Central memory CD4-positive, alpha-beta T cell (primary cell): ENCODE measurements at regions not wholly inside any gene's neighbourhood (a gene's known extent, or its start where the extent isn't known, plus 50 kb on each side); places are given as distances from the start of the nearest gene placed in this dataset.

Source experiments
- DNase-seq: peaks from one replicate; pipeline ENCODE4 v3.0.0; 2022

DNA sequence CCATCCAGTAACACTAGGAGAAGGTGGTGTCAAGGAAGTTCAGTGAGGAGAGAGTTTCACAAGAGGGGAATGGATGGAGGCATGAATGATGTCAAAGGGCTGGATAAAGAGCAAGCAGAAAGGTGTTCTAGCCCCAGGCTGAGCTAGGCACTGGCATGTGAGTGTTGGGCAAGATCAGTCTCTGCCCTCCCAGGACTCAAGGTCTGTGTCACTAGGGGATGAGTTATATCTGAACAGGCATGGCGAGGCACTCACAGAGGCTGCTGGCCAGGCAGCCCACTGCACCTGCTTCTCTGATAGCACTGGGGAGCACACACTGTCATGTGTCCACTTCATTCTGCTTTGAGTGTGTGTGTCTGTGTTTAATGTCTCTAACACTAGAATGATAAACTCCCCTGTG lies 903.8 kb downstream of the BCL11B start:
- no peak for DNase-seq

- no peak for DNase-seq
Measured at GRCh38 chr14:98368916-98369315, 903.1 kb downstream of the BCL11B start.

- DNase-seq = no peak
Measured at GRCh38 chr14:98369344-98369743, 902.7 kb downstream of the BCL11B start.

DNA sequence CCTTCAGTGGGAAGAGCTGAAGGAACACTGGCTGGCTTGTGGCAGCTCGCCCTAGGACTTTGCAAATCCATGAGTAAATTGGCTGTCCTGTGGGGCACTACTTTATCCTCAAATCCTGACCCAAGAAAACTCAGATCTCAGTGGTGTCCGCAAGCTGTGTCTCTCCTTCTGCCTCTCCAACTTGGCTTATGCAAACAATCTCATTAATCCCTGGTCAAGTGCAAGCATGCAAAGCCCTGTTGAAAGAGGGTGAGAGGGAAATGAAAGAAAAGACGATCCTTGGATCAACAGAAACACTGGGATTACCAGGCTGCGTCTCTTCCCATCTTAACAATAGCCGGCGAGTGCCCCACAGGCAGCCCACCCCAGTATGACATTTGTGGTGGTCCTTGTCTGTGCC lies 901.6 kb downstream of the BCL11B start:
- DNase-seq = no peak

DNA sequence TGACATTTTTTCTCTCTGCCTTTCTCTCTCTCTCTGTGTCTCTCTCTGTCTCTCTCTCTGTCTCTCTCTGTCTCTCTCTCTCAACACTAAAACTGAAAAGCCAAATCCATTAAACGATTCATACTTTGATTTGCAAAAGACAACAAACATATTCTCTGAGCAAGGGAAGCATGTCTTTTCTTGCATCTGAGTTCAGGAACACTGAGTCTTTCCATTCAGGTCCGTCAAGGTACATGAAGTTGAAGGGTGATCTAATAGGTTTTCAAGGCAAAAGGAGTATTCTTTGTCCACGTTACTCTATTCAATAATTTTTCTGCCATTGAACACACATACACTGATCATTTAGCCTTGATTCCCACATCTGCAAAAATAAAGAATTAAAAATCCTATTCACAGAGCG lies 900.9 kb downstream of the BCL11B start:
- no peak for DNase-seq

GRCh38 chr14:98374136-98374535 lies 897.9 kb downstream of the BCL11B start:
- no peak for DNase-seq

DNA sequence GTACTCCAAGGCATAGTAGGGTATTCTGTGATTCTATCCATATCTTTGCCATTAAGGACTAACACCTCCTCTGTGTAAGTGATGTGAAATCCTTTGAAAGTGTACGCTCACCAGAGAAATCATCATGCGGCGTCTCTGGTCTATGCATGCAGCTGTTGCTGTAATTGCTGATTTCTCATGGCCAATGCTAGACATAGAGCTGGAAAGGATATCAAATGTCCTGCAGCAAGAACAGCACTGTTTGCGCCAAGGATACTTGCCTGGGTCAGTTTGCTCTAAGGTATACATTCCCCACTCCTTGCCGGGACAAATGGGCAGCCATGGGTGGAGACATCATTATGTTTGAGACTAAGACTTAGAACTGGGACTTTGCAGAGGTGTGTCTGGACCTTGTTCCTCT lies 896.4 kb downstream of the BCL11B start:
- DNase-seq = no peak

GRCh38 chr14:98379830-98380229 lies 892.2 kb downstream of the BCL11B start:
- no peak for DNase-seq

DNA sequence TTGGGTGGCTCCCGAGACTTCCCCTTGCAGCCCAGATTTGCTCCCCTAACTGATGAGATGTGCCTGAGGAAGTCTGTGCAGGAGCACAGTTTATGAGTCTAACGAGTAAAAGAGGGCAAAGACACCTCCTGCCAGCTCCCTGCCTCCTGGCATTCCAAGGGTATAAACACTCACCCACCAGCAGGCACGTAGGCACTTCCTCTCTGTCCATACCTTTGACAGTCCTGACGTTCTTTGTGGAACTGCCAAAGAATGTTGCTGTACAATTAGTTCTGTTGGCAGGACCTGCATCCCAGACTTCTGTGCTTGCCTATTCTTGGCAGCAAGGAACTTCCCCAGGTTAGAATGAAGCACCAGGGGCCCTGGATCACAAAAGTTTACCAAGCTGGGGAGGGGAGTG lies 889.3 kb downstream of the BCL11B start:
- DNase-seq = no peak

DNA sequence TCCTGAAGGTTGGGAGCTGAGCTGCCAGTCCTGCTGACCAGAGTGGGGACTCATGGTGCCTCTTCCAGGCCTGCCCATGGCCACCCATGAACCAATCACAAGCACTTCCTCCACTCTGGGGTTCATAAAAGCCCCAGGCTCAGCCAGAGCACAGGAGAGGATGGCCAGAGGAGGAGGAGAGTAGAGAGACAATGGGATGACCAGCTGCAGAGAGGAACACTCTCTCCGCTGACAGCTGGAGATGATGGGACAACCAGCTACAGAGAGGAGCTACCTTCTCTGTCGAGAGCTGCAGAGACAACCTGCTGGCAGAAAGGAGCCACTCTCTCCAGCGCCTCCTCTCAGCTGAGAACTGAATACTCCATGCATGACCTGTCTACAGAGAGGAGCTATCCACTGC lies 886.1 kb downstream of the BCL11B start:
- no peak for DNase-seq

- DNase-seq = no peak
Measured at GRCh38 chr14:98391061-98391460, 880.9 kb downstream of the BCL11B start.

- no peak for DNase-seq
Measured at GRCh38 chr14:98393527-98393926, 878.5 kb downstream of the BCL11B start.

GRCh38 chr14:98404811-98405210 lies 867.2 kb downstream of the BCL11B start:
- no peak for DNase-seq

- DNase-seq = no peak
Measured at GRCh38 chr14:98408024-98408555, 863.9 kb downstream of the BCL11B start.

DNA sequence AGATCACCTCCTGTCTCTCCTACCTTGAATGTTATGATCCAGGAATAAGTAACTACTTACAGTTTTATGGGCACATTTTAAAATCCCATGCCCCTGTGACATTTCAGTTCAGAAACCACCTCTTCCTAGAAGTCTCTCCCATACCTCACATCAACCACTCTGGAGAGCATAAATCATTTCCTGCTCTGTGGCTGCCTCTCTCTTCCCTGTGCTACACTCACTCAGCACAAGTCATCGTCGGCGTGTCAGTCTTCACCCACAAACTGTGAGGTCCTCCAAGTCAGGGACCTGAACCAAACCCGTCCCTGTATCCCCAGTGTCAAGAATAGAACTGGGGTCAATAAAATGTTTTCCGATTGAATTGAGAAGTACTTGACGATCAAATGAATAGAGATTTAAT lies 863.3 kb downstream of the BCL11B start:
- no peak for DNase-seq

DNA sequence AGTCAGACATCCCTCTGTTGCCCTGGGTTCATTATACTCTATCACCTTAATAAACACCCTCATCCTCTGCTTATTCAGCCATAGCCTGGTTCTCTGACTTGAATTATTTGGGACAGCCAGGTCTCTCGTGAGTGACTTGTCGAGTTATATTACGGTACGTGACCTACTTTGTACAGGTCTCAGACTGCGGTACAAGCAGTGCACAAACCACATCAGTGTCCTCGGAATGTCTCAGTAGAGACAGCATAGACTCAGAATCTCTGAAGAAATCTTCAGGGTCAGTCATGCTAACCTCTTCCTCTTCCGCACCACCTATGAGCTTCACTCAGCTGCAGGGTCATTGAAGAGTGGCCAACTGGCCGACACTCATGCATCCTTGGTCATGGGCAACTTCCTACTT lies 860.8 kb downstream of the BCL11B start:
- DNase-seq = peak; percentile 1

DNA sequence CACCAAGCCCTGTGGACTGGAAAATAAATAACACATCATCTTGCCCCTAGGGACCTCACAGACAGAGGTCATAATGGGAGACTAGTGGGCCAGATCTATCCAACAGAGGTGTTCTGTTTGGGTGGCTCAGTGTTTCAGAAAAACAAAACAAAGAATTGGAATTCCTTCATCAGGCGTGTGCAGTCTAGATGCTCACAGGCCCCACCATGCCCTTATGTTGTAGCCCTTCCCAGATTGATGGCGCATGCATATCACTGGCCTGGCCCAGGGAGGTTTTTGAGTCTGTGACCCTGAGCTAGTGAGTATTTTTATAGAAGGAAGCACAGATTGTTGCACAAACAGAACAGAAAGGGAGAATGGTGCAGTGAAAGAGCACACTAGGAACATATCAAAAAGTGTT lies 859.6 kb downstream of the BCL11B start:
- DNase-seq = no peak

GRCh38 chr14:98415766-98416165 lies 856.2 kb downstream of the BCL11B start:
- DNase-seq = no peak

GRCh38 chr14:98417001-98417400 lies 855.0 kb downstream of the BCL11B start:
- no peak for DNase-seq

- no peak for DNase-seq
Measured at GRCh38 chr14:98428483-98428994, 843.5 kb downstream of the BCL11B start.

- no peak for DNase-seq
Measured at GRCh38 chr14:98433436-98433835, 838.6 kb downstream of the BCL11B start.

DNA sequence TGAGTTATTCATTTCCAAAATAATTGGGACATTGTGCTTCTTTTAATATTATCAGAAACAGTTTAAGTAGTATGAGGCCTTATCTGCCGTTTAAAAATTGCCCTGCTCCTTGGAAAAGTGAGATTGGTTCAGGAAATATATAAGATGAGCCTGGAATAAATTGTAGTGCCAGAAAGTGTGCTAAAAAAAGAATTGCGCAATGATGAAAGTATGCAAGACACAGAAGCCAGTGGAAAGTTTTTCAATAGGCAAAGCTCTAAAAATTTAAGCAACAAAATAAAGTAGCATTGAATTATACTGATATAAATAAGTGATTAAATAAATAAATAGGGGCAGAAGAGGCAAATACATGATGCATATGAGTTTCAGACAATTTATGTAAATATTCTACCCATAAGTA lies 834.9 kb downstream of the BCL11B start:
- DNase-seq = no peak

GRCh38 chr14:98444077-98444476 lies 827.9 kb downstream of the BCL11B start:
- peak; percentile 71 for DNase-seq

GRCh38 chr14:98445718-98446117 lies 826.3 kb downstream of the BCL11B start:
- no peak for DNase-seq

DNA sequence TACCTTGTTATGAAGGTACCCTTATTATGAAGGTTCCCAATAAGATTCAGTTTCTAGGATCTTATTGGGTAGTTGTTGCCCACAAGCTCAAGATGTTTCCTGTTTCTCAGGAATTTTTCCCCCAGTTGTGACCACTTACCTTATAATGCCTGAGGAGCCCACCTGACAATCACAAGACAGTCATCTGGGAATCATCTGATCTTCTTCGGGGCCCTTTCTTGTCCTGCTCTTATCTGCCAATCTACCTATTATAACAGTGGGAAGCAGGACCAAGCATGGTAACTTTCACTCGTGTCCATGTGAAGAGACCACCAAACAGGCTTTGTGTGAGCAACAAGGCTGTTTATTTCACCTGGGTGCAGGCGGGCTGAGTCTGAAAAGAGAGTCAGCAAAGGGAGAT lies 825.5 kb downstream of the BCL11B start:
- DNase-seq = no peak

DNA sequence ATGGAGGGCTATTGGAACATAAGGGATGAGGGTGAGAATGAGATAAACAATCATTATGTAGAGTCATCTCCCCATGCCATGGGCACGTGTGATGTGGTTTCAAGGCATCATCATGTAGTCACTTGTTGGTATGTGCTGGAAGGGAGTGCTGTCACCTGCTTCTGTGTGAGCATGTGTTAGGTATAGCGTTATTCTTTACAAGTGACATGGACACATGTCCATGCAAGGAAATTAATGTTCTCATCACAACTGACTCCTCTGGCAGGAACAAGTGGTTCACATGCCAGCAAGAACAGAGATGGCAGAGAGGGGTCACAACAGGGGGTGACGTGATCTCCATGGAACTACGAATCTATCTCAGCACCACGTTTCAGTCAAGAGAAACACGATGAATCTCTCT lies 815.8 kb downstream of the BCL11B start:
- no peak for DNase-seq
